GM18517 (cell line): ENCODE measurements at regions not wholly inside any gene's neighbourhood (a gene's known extent, or its start where the extent isn't known, plus 50 kb on each side); places are given as distances from the start of the nearest gene placed in this dataset.
"Not testable (repeated sequence)": the region's sequence is repeated elsewhere in the genome, so short reads cannot be mapped to it uniquely, and the experiment has no call there.

Source experiments
- ATAC-seq: cut with Tn5 transposase; IDR thresholded peaks from one replicate; pipeline ENCODE4 v1.9.1; 2021; ENCODE audit warnings: mild to moderate bottlenecking, moderate library complexity; ENCODE audit not compliant: unreplicated experiment

- ATAC-seq, result no peak
These were observed 1466.9 kb upstream of the CELF2 start for GRCh38 chr10:9550810-9551209.

GRCh38 chr10:9554321-9554720 is 1463.4 kb upstream of the CELF2 start:
- ATAC-seq, result no peak

- no peak for ATAC-seq
These were observed 1456.7 kb upstream of the CELF2 start for GRCh38 chr10:9560976-9561375.

GRCh38 chr10:9561821-9562505 is 1455.7 kb upstream of the CELF2 start:
- ATAC-seq, result no peak

- ATAC-seq, result no peak
These were observed 1439.9 kb upstream of the CELF2 start for GRCh38 chr10:9577746-9578145.

- no peak for ATAC-seq
These were observed 1438.5 kb upstream of the CELF2 start for GRCh38 chr10:9579110-9579705.

GRCh38 chr10:9582803-9583202 is 1434.9 kb upstream of the CELF2 start:
- ATAC-seq, result not testable (repeated sequence)

GRCh38 chr10:9596368-9596920 is 1421.2 kb upstream of the CELF2 start:
- ATAC-seq, result no peak

- ATAC-seq, result no peak
These were observed 1414.7 kb upstream of the CELF2 start for GRCh38 chr10:9602998-9603397.

- ATAC-seq, result no peak
These were observed 1413.7 kb upstream of the CELF2 start for GRCh38 chr10:9603972-9604371.

GRCh38 chr10:9605231-9605630 is 1412.4 kb upstream of the CELF2 start:
- ATAC-seq, result no peak

- no peak for ATAC-seq
These were observed 1409.1 kb upstream of the CELF2 start for GRCh38 chr10:9608602-9609001.

- ATAC-seq, result peak; percentile 93
These were observed 1404.2 kb upstream of the CELF2 start for GRCh38 chr10:9613338-9614075.

- ATAC-seq, result no peak
These were observed 1402.5 kb upstream of the CELF2 start for GRCh38 chr10:9615189-9615588.

GRCh38 chr10:9621216-9621615 is 1396.5 kb upstream of the CELF2 start:
- no peak for ATAC-seq

GRCh38 chr10:9625304-9625703 is 1392.4 kb upstream of the CELF2 start:
- no peak for ATAC-seq

GRCh38 chr10:9634466-9634865 is 1383.2 kb upstream of the CELF2 start:
- no peak for ATAC-seq

GRCh38 chr10:9635691-9636090 is 1382.0 kb upstream of the CELF2 start:
- no peak for ATAC-seq

- no peak for ATAC-seq
These were observed 1381.5 kb upstream of the CELF2 start for GRCh38 chr10:9636216-9636615.

GRCh38 chr10:9643782-9644181 is 1373.9 kb upstream of the CELF2 start:
- no peak for ATAC-seq

GRCh38 chr10:9645404-9645803 is 1372.3 kb upstream of the CELF2 start:
- no peak for ATAC-seq
